ENCODE measurements at regions not wholly inside any gene's neighbourhood (a gene's known extent, or its start where the extent isn't known, plus 50 kb on each side); places are given as distances from the start of the nearest gene placed in this dataset.

DNA sequence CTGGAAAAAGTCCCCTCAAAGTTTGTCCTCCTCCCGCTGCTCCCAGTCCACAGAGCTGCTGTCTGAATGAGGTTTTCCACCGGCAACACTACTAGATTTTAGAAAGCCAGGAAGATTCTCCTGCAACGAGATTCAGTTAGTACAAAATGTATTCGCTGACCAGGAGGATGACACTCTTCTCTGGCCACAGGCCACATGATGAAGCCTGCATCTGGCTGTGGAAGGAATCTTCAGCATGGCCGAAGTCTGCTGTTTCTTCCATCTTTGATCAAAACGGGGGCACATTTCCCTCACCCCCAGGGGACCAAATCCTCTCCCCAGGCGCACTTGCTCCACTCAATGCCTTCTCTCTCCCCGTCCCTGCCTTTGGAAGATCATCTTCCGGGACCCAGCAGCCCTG is 215.8 kb upstream of the NLRP1 start:
- TF ChIP-seq, protein P1, sequence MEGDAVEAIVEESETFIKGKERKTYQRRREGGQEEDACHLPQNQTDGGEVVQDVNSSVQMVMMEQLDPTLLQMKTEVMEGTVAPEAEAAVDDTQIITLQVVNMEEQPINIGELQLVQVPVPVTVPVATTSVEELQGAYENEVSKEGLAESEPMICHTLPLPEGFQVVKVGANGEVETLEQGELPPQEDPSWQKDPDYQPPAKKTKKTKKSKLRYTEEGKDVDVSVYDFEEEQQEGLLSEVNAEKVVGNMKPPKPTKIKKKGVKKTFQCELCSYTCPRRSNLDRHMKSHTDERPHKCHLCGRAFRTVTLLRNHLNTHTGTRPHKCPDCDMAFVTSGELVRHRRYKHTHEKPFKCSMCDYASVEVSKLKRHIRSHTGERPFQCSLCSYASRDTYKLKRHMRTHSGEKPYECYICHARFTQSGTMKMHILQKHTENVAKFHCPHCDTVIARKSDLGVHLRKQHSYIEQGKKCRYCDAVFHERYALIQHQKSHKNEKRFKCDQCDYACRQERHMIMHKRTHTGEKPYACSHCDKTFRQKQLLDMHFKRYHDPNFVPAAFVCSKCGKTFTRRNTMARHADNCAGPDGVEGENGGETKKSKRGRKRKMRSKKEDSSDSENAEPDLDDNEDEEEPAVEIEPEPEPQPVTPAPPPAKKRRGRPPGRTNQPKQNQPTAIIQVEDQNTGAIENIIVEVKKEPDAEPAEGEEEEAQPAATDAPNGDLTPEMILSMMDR (IDR thresholded peaks at IDR 0.05; ENCODE audit: insufficient read depth, low read length, poor library complexity, severe bottlenecking) = no peak
- TF ChIP-seq EZH2phosphoT487 (conservative IDR thresholded peaks at IDR 0.05; ENCODE audit: low read length) = no peak

All from SU-DHL-6 (cell line).